ENCODE measurements at regions not wholly inside any gene's neighbourhood (a gene's known extent, or its start where the extent isn't known, plus 50 kb on each side); places are given as distances from the start of the nearest gene placed in this dataset.

DNA sequence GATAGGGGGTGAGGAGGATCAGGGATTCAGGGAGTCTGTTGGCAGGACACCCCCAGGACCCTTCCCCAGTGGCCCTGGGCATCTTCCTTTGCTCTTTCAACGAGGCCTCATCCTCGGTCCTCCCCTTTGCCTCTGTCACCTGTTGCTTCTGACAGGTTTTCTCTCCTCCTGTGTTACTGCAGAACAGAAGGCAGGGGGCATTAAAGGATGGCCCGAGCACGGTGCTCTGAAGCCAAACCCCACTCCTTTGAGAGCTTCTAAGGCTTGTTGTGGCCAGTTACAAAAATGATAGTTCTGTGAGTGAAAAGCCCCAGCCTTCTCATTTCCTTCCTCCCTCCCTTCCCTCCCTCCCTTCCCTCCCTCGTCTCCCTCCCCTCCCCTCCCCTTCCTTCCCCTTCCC, 82.5 kb downstream of the THNSL2 start:
- TF ChIP-seq ZBTB7A (IDR thresholded peaks at IDR 0.05; ENCODE audit: low read depth) (no peak), EP300 (IDR thresholded peaks at IDR 0.05; ENCODE audit: borderline replicate concordance) (no peak)
- TF ChIP-seq, protein P1, sequence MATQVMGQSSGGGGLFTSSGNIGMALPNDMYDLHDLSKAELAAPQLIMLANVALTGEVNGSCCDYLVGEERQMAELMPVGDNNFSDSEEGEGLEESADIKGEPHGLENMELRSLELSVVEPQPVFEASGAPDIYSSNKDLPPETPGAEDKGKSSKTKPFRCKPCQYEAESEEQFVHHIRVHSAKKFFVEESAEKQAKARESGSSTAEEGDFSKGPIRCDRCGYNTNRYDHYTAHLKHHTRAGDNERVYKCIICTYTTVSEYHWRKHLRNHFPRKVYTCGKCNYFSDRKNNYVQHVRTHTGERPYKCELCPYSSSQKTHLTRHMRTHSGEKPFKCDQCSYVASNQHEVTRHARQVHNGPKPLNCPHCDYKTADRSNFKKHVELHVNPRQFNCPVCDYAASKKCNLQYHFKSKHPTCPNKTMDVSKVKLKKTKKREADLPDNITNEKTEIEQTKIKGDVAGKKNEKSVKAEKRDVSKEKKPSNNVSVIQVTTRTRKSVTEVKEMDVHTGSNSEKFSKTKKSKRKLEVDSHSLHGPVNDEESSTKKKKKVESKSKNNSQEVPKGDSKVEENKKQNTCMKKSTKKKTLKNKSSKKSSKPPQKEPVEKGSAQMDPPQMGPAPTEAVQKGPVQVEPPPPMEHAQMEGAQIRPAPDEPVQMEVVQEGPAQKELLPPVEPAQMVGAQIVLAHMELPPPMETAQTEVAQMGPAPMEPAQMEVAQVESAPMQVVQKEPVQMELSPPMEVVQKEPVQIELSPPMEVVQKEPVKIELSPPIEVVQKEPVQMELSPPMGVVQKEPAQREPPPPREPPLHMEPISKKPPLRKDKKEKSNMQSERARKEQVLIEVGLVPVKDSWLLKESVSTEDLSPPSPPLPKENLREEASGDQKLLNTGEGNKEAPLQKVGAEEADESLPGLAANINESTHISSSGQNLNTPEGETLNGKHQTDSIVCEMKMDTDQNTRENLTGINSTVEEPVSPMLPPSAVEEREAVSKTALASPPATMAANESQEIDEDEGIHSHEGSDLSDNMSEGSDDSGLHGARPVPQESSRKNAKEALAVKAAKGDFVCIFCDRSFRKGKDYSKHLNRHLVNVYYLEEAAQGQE (IDR thresholded peaks at IDR 0.05; ENCODE audit: low read depth): no peak

DNA sequence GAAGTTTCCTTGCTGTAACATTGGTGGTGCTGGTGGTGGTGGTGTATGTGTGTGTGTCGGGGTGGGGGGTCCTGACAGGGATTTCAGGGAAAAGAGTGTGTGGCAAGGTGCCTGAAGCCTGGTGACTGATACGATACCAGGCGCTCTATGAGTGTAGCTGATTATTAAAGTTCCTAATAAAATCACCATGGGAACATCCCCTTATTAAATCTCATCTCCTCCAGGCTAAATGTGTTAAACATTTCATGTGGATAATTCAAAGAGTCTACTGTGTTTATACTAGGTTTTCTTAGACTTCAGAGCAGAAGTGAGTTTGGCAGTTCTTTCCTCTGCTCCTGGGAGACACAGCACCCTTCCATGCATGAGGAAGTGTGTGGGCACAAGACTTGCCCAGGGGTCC, 82.0 kb downstream of the THNSL2 start:
- TF ChIP-seq RAD21 (IDR thresholded peaks at IDR 0.05; ENCODE audit: low read depth) (no peak), YY1 (IDR thresholded peaks at IDR 0.05; ENCODE audit: low read depth) (no peak), EGR1 (IDR thresholded peaks at IDR 0.05) (no peak), MAX (IDR thresholded peaks at IDR 0.05) (no peak), ZBTB7A (IDR thresholded peaks at IDR 0.05; ENCODE audit: low read depth) (no peak), FOXM1 (IDR thresholded peaks at IDR 0.05; ENCODE audit: borderline replicate concordance, low read depth) (no peak), TEAD4 (IDR thresholded peaks at IDR 0.05) (no peak), EP300 (IDR thresholded peaks at IDR 0.05; ENCODE audit: borderline replicate concordance) (no peak), CEBPB (IDR thresholded peaks at IDR 0.05) (no peak), TAF1 (IDR thresholded peaks at IDR 0.05; ENCODE audit: low read depth) (no peak)
- TF ChIP-seq, protein P1 (IDR thresholded peaks at IDR 0.05; ENCODE audit: low read depth): no peak

DNA sequence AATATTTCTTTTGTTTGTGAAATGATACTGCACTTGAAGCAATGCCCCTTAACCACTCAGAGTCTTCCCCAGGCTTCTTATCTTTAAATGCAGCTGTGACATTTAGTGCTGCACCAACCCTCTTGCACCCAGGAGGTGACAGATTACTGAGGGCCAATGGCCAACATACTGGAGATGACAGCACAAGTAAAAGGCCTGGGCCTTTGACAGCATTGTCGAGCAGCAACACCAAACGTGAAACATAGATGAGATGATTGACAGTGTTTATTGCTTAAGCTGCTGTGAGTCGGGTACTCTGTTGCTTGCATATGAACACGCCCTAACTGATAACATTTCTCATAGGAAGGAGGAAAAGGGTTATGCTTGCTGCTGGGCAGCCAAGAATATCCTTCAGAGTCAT, 80.3 kb downstream of the THNSL2 start:
- no peak for TF ChIP-seq TCF12 (IDR thresholded peaks at IDR 0.05; ENCODE audit: low read depth)
- TF ChIP-seq, protein P2, sequence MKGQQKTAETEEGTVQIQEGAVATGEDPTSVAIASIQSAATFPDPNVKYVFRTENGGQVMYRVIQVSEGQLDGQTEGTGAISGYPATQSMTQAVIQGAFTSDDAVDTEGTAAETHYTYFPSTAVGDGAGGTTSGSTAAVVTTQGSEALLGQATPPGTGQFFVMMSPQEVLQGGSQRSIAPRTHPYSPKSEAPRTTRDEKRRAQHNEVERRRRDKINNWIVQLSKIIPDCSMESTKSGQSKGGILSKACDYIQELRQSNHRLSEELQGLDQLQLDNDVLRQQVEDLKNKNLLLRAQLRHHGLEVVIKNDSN (IDR thresholded peaks at IDR 0.05): no peak
- TF ChIP-seq CEBPB (IDR thresholded peaks at IDR 0.05): no peak
- TF ChIP-seq ZBTB7A (IDR thresholded peaks at IDR 0.05; ENCODE audit: low read depth): no peak
- TF ChIP-seq TEAD4 (IDR thresholded peaks at IDR 0.05): no peak
- TF ChIP-seq EP300 (IDR thresholded peaks at IDR 0.05; ENCODE audit: borderline replicate concordance): no peak
- TF ChIP-seq YY1 (IDR thresholded peaks at IDR 0.05; ENCODE audit: low read depth): no peak
- TF ChIP-seq NFIC (IDR thresholded peaks at IDR 0.05): no peak
- no peak for TF ChIP-seq EGR1 (IDR thresholded peaks at IDR 0.05)
- no peak for TF ChIP-seq FOXM1 (IDR thresholded peaks at IDR 0.05; ENCODE audit: borderline replicate concordance, low read depth)
- no peak for TF ChIP-seq MAX (IDR thresholded peaks at IDR 0.05)
- TF ChIP-seq, protein P1 (IDR thresholded peaks at IDR 0.05; ENCODE audit: low read depth): no peak
- no peak for TF ChIP-seq RAD21 (IDR thresholded peaks at IDR 0.05; ENCODE audit: low read depth)
- TF ChIP-seq CREB1 (IDR thresholded peaks at IDR 0.05; ENCODE audit: low read depth): no peak
- TF ChIP-seq TAF1 (IDR thresholded peaks at IDR 0.05; ENCODE audit: low read depth): no peak

GRCh38 chr2:88248280-88248828, 78.2 kb downstream of the THNSL2 start:
- TF ChIP-seq ZBTB7A (IDR thresholded peaks at IDR 0.05; ENCODE audit: low read depth) (no peak), CREB1 (IDR thresholded peaks at IDR 0.05; ENCODE audit: low read depth) (no peak), TCF12 (IDR thresholded peaks at IDR 0.05; ENCODE audit: low read depth) (no peak), TEAD4 (IDR thresholded peaks at IDR 0.05) (no peak), YY1 (IDR thresholded peaks at IDR 0.05; ENCODE audit: low read depth) (no peak), RAD21 (IDR thresholded peaks at IDR 0.05; ENCODE audit: low read depth) (no peak), EGR1 (IDR thresholded peaks at IDR 0.05) (no peak), MAX (IDR thresholded peaks at IDR 0.05) (no peak), CEBPB (IDR thresholded peaks at IDR 0.05) (no peak), TAF1 (IDR thresholded peaks at IDR 0.05; ENCODE audit: low read depth) (no peak), EP300 (IDR thresholded peaks at IDR 0.05; ENCODE audit: borderline replicate concordance) (no peak), NFIC (IDR thresholded peaks at IDR 0.05) (no peak), FOXM1 (IDR thresholded peaks at IDR 0.05; ENCODE audit: borderline replicate concordance, low read depth) (no peak)
- TF ChIP-seq, protein P2 (IDR thresholded peaks at IDR 0.05): no peak
- TF ChIP-seq, protein P1 (IDR thresholded peaks at IDR 0.05; ENCODE audit: low read depth): no peak
